GM12874 (cell line): ENCODE measurements at regions not wholly inside any gene's neighbourhood (a gene's known extent, or its start where the extent isn't known, plus 50 kb on each side); places are given as distances from the start of the nearest gene placed in this dataset.

Source experiments
- CTCF ChIP-seq: IDR thresholded peaks from 2 replicates; pipeline ENCODE4 v1.5.1; 2011; ENCODE audit warnings: low read depth, mild to moderate bottlenecking, control low read depth, low read length, moderate library complexity; ENCODE audit not compliant: insufficient read depth

- TF ChIP-seq CTCF = no peak
Measured at GRCh38 chr6:156699017-156699421, 78.2 kb upstream of the ARID1B start.

- no peak for TF ChIP-seq CTCF
Measured at GRCh38 chr6:156698239-156699016, 78.8 kb upstream of the ARID1B start.

- TF ChIP-seq CTCF = no peak
Measured at GRCh38 chr6:156697225-156697830, 79.8 kb upstream of the ARID1B start.

- no peak for TF ChIP-seq CTCF
Measured at GRCh38 chr6:156695742-156696141, 81.4 kb upstream of the ARID1B start.

GRCh38 chr6:156694679-156695078, 82.5 kb upstream of the ARID1B start:
- TF ChIP-seq CTCF = no peak

GRCh38 chr6:156691018-156691417, 86.2 kb upstream of the ARID1B start:
- no peak for TF ChIP-seq CTCF

GRCh38 chr6:156689656-156690055, 87.5 kb upstream of the ARID1B start:
- TF ChIP-seq CTCF = no peak
